CD4-positive, alpha-beta T cell (primary cell): ENCODE measurements at regions not wholly inside any gene's neighbourhood (a gene's known extent, or its start where the extent isn't known, plus 50 kb on each side); places are given as distances from the start of the nearest gene placed in this dataset.

ENCODE experiments used
- ATAC-seq: fragments of 200-7000 bp; cut with Tn5 transposase; one replicate; pipeline ENCODE4 v1.10.0; 2022; ENCODE audit warnings: mild to moderate bottlenecking; ENCODE audit not compliant: poor library complexity
- CTCF ChIA-PET: fragments of 350-600 bp; sonication (Branson Sonifier 250); formaldehyde crosslinking; loops from one replicate; lab custom pipeline; 2021; ENCODE audit warnings: antibody characterized with exemption, inconsistent platforms; lab: Charles Lee
- POLR2A ChIA-PET: fragments of 350-600 bp; sonication (Branson Sonifier 250); formaldehyde crosslinking; loops from one replicate; lab custom pipeline; 2021; ENCODE audit warnings: antibody characterized with exemption, inconsistent platforms; lab: Charles Lee
- DNase-seq, 14 experiments: peaks; one replicate each; pipeline ENCODE4 v3.0.0-alpha.2; 2013 to 2020; ENCODE audit warnings: mixed read lengths in 2 of 14
- H3K27ac ChIP-seq, 2 donors: one replicate each; pipeline versions ENCODE4 v1.5.1 to v1.7.0; 2013; ENCODE audit warnings: low read length in 2 of 2, low read depth in 1 of 2, mild to moderate bottlenecking in 1 of 2
- H3K27me3 ChIP-seq, 2 experiments: 1 replicate in 1 of 2; 2 replicates in 1 of 2; pipeline versions ENCODE4 v1.6.1 to v1.7.0; 2013; ENCODE audit warnings: low read length in 2 of 2, control low read depth in 1 of 2, mild to moderate bottlenecking in 1 of 2, moderate library complexity in 1 of 2; ENCODE audit not compliant: insufficient read depth in 2 of 2, control insufficient read depth in 1 of 2
- H3K36me3 ChIP-seq: one replicate; pipeline ENCODE4 v1.6.1; 2013; ENCODE audit warnings: low read length, control low read depth; ENCODE audit not compliant: insufficient read depth
- H3K4me1 ChIP-seq: one replicate; pipeline ENCODE4 v1.6.1; 2013; ENCODE audit warnings: low read length, control low read depth; ENCODE audit not compliant: insufficient read depth
- H3K4me3 ChIP-seq: one replicate; pipeline ENCODE4 v1.5.1; 2013; ENCODE audit warnings: mild to moderate bottlenecking, low read length, moderate library complexity
- H3K9me3 ChIP-seq, 2 experiments: 1 replicate in 1 of 2; 2 replicates in 1 of 2; pipeline versions ENCODE4 v1.6.1 to v1.7.0; 2013; ENCODE audit warnings: low read length in 2 of 2, mild to moderate bottlenecking in 2 of 2, control low read depth in 1 of 2, moderate library complexity in 1 of 2; ENCODE audit not compliant: control insufficient read depth in 1 of 2, insufficient read depth in 1 of 2
- H3K27ac Mint-ChIP-seq: one replicate; pipeline ENCODE4 v1.8.0; 2020; ENCODE audit warnings: mixed read lengths
- H3K27me3 Mint-ChIP-seq: one replicate; pipeline ENCODE4 v1.8.0; 2021; ENCODE audit warnings: mixed read lengths
- H3K36me3 Mint-ChIP-seq: one replicate; pipeline ENCODE4 v1.8.0; 2021; ENCODE audit warnings: low read depth, mixed read lengths
- H3K4me1 Mint-ChIP-seq: one replicate; pipeline ENCODE4 v1.8.0; 2021; ENCODE audit warnings: low read depth, mixed read lengths
- H3K4me3 Mint-ChIP-seq: one replicate; pipeline ENCODE4 v1.8.0; 2020; ENCODE audit warnings: mild to moderate bottlenecking, mixed read lengths
- H3K9me3 Mint-ChIP-seq: one replicate; pipeline ENCODE4 v1.8.0; 2020; ENCODE audit warnings: mixed read lengths
- CTCF ChIP-seq: fragments of 200-600 bp; IDR thresholded peaks from one replicate; pipeline ENCODE4 v1.8.0; 2022; ENCODE audit warnings: antibody characterized with exemption, mild to moderate bottlenecking
- intact Hi-C, 2 experiments: fragments of 100-400 bp; cut with DNase I in 1 of 2; cut with micrococcal nuclease in 1 of 2; formaldehyde crosslinking; loops; one replicate each; pipeline versions ENCODE4 v1.15.1 to v1.9.0; 2023 to 2025; cut with DNase I, micrococcal nuclease

DNA sequence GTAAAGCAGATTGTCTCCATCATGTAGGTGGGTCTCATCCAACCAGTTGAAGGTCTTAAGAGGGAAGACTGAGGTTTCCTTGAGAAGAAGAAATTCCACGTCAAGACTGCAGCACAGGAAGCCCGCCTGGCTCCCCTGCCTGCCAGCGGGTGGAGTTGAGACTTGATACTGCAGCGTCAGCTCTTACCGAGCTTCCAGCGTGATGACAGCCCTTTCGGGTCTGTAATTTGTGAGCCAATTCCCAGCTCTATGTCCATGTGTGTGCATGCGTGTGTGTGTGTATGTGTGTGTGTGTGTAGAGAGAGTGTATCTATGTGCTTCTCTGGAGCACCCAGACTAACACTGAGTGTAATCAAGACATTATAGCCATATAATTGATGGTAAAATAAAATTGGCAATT is 379.7 kb upstream of the IRX2 start:
- intact Hi-C loops: no loop called here
- Histone ChIP-seq H3K27me3 (no peaks in the 10 kb centered on the region), H3K9me3 (peaks cover 0 to 37% of the 10 kb centered on the region in 2 experiments), H3K4me3 (no peak overlapping the region), H3K27ac (no peak overlapping the region), H3K36me3 (no peaks in the 10 kb centered on the region), H3K4me1 (no peaks in the 10 kb centered on the region)
- ChIA-PET CTCF (no interaction called here), POLR2A (no interaction called here)
- Mint-ChIP-seq H3K27me3 (no peaks in the 10 kb centered on the region), H3K9me3 (peaks cover 2% of the 10 kb centered on the region), H3K4me1 (no peaks in the 10 kb centered on the region), H3K36me3 (no peaks in the 10 kb centered on the region), H3K27ac (no peak overlapping the region), H3K4me3 (no peak overlapping the region)
- TF ChIP-seq CTCF: no peak
- no peak for ATAC-seq
- no peak for DNase-seq

GRCh38 chr5:3129252-3129651 is 377.8 kb upstream of the IRX2 start:
- no peaks in the 10 kb centered on the region for H3K36me3 Mint-ChIP-seq
- ChIA-PET CTCF (no interaction called here), POLR2A (no interaction called here)
- no peaks in the 10 kb centered on the region for H3K36me3 ChIP-seq
- H3K4me1 Mint-ChIP-seq: no peaks in the 10 kb centered on the region
- H3K4me3 ChIP-seq: no peak overlapping the region
- no peak overlapping the region for H3K27ac ChIP-seq
- H3K9me3 ChIP-seq: peaks cover 0 to 37% of the 10 kb centered on the region in 2 experiments
- H3K9me3 Mint-ChIP-seq: no peaks in the 10 kb centered on the region
- no peaks in the 10 kb centered on the region for H3K27me3 Mint-ChIP-seq
- no peak for ATAC-seq
- no peak overlapping the region for H3K4me3 Mint-ChIP-seq
- intact Hi-C loops: no loop called here
- DNase-seq: no peak
- no peaks in the 10 kb centered on the region for H3K4me1 ChIP-seq
- H3K27ac Mint-ChIP-seq: no peak overlapping the region
- no peak for TF ChIP-seq CTCF
- no peaks in the 10 kb centered on the region for H3K27me3 ChIP-seq

- CTCF ChIA-PET: no interaction called here
- intact Hi-C loops: no loop called here
- POLR2A ChIA-PET: no interaction called here
Observed at GRCh38 chr5:3127423-3127911, 376.0 kb upstream of the IRX2 start.

More at GRCh38 chr5:3127423-3127911, 376.0 kb upstream of the IRX2 start:
- H3K4me3 ChIP-seq: no peak overlapping the region
- no peaks in the 10 kb centered on the region for H3K4me1 ChIP-seq
- no peak overlapping the region for H3K27ac ChIP-seq
- H3K27me3 ChIP-seq: no peaks in the 10 kb centered on the region
- H3K9me3 ChIP-seq: peaks cover 0 to 31% of the 10 kb centered on the region in 2 experiments
- no peak overlapping the region for H3K27ac Mint-ChIP-seq
- H3K36me3 Mint-ChIP-seq: no peaks in the 10 kb centered on the region
- no peak for ATAC-seq
- no peaks in the 10 kb centered on the region for H3K4me1 Mint-ChIP-seq
- H3K36me3 ChIP-seq: no peaks in the 10 kb centered on the region
- H3K4me3 Mint-ChIP-seq: no peak overlapping the region
- no peak for DNase-seq
- peaks cover 7% of the 10 kb centered on the region for H3K27me3 Mint-ChIP-seq
- no peaks in the 10 kb centered on the region for H3K9me3 Mint-ChIP-seq
- TF ChIP-seq CTCF: no peak
